Mesendoderm (in vitro differentiated cells): ENCODE measurements at regions not wholly inside any gene's neighbourhood (a gene's known extent, or its start where the extent isn't known, plus 50 kb on each side); places are given as distances from the start of the nearest gene placed in this dataset.

Experiments used
- DNase-seq: peaks from one replicate; pipeline ENCODE4 v3.0.0; 2013
- H2AK5ac ChIP-seq: 2 replicates; pipeline ENCODE4 v1.6.1; 2013; ENCODE audit warnings: low read length, inconsistent platforms
- H2BK120ac ChIP-seq: 2 replicates; pipeline ENCODE4 v1.6.1; 2013; ENCODE audit warnings: low read depth, mild to moderate bottlenecking, low read length, moderate library complexity, mixed read lengths
- H2BK15ac ChIP-seq: replicated peaks from 2 replicates; pipeline ENCODE4 v1.6.1; 2013; ENCODE audit warnings: low read depth, mild to moderate bottlenecking, moderate library complexity
- H2BK5ac ChIP-seq: 2 replicates; pipeline ENCODE4 v1.6.1; 2013; ENCODE audit warnings: low read length, inconsistent platforms
- H3K18ac ChIP-seq: 2 replicates; pipeline ENCODE4 v1.6.1; 2013; ENCODE audit warnings: mild to moderate bottlenecking, low read length, mixed read lengths
- H3K23ac ChIP-seq: one replicate; pipeline ENCODE4 v1.6.1; 2013; ENCODE audit warnings: low read length
- H3K27ac ChIP-seq: 2 replicates; pipeline ENCODE4 v1.5.1; 2013; ENCODE audit warnings: low read depth, mild to moderate bottlenecking, inconsistent platforms, low read length, moderate library complexity
- H3K27me3 ChIP-seq: 2 replicates; pipeline ENCODE4 v1.6.1; 2013; ENCODE audit warnings: low read length, control low read depth, mild to moderate bottlenecking, inconsistent platforms; ENCODE audit not compliant: insufficient read depth, poor library complexity
- H3K36me3 ChIP-seq: 2 replicates; pipeline ENCODE4 v1.6.1; 2013; ENCODE audit warnings: low read length, inconsistent platforms; ENCODE audit not compliant: control insufficient read depth, insufficient read depth
- H3K4ac ChIP-seq: one replicate; pipeline ENCODE4 v1.6.1; 2013; ENCODE audit warnings: low read depth, mild to moderate bottlenecking, low read length, moderate library complexity
- H3K4me1 ChIP-seq: 2 replicates; pipeline ENCODE4 v1.6.1; 2013; ENCODE audit warnings: low read depth, low read length, inconsistent platforms; ENCODE audit not compliant: control insufficient read depth
- H3K4me2 ChIP-seq: 2 replicates; pipeline ENCODE4 v1.6.1; 2013; ENCODE audit warnings: low read length
- H3K4me3 ChIP-seq: 2 replicates; pipeline ENCODE4 v1.5.1; 2013; ENCODE audit warnings: mild to moderate bottlenecking, low read length
- H3K56ac ChIP-seq: one replicate; pipeline ENCODE4 v1.6.1; 2013; ENCODE audit warnings: low read length
- H3K79me1 ChIP-seq: 2 replicates; pipeline ENCODE4 v1.6.1; 2013; ENCODE audit warnings: low read length, inconsistent platforms
- H3K79me2 ChIP-seq: 2 replicates; pipeline ENCODE4 v1.6.1; 2013; ENCODE audit warnings: mild to moderate bottlenecking, low read length; ENCODE audit not compliant: control insufficient read depth, insufficient read depth
- H3K9ac ChIP-seq: 2 replicates; pipeline ENCODE4 v1.6.1; 2013; ENCODE audit warnings: low read length, inconsistent platforms
- H4K5ac ChIP-seq: one replicate; pipeline ENCODE4 v1.6.1; 2013; ENCODE audit warnings: low read length
- H4K8ac ChIP-seq: one replicate; pipeline ENCODE4 v1.6.1; 2013; ENCODE audit warnings: low read depth, mild to moderate bottlenecking, control low read depth, low read length, moderate library complexity
- WGBS: extraction: QIAGEN DNeasy Blood & Tissue Kit; methylation state at CpG from one replicate; pipeline ENCODE4 v1.1.7; 2013; ENCODE audit warnings: low lambda C conversion rate, missing lambda C conversion rate; ENCODE audit not compliant: insufficient coverage; ENCODE audit errors: extremely low coverage; 5-methylcytosine and 5-hydroxymethylcytosine counted together

DNA sequence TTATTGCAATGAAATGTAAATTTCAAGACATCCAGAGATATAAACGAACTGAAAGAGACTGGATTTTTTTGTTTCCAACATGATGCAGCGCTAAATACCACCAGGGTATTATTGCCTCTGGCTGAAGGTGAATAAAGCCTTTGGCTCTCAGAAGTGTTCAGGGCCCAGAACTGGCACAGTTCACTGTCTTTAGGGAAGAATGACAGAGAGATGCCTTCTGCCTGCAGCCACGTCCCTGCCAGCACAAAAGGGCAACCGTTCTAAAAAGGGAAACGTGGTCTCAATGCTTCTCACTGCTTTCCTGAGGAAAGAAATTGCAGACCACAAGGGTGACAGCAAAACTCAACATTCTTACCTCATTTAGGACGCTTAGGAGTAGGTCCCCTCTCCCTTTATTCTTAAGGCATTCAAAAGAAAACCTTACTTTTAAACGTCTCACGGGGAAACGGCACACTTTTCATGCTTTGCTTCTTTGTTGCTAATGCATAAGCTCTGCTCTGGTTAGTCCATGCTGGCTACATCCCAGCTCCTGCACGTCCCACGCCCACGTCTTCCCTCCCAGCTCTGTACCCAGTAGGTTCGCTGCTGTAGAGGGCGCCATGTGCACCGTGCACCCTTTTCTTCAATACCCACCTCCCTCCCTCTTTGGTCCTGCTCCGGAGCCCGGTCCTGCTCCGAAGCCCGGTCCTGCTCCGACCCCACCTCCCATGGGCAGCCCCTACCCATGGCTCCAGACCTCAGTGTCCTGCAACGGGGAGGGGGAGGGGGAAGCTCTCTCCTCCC lies 171.0 kb downstream of the HRH4 start:
- WGBS: no CpG with 5 or more reads among the region's 21 CpGs
- H2BK120ac ChIP-seq: no peak overlapping the region

DNA sequence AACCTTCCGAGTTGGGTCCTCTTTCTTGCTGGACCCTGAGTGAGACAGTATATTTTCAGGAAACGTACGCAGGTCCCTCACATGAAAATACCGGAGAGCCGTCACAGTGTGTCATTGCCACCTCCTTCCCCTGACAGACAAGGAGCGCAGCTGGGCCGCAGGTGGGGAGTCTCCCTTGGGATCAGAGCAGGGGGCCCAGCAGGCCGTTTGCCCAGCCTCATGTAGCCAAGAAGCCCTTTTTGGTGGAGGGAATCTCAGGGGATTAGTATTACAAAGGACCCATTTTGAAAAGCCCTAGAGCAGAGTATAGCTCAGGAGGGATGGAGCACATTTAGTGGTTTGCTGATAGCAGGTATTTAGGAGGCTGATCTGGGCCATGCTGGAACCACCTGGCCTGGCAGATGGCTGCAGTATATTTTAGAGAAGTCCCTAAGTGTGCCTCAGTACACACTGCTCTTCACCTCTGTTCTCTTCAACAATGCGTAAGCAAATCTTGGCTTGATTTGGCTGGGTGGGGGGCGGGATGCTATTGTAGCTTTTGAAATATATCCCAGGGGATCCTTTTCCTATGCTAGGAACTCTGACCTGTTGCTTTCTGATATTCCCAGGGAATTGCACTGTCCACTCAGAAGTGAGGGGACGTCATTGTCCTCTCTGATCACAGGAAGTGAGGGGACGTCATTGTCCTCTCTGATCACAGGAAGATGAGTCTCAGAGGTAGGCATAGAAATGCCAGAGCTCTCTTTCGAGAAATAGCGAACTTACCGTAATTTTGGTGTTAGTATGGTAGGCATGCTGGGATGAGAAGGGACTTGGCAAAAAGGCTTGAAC lies 171.9 kb downstream of the HRH4 start:
- Histone ChIP-seq H3K27me3 (no peaks in the 10 kb centered on the region), H3K4me1 (no peaks in the 10 kb centered on the region), H3K18ac (no peak overlapping the region), H2BK120ac (no peak overlapping the region), H4K5ac (no peak overlapping the region), H3K23ac (no peak overlapping the region), H3K79me2 (no peaks in the 10 kb centered on the region), H3K36me3 (no peaks in the 10 kb centered on the region), H4K8ac (no peak overlapping the region), H3K4me3 (no peak overlapping the region), H3K27ac (no peak overlapping the region), H3K4me2 (peak overlapping the region; percentile 12), H3K56ac (no peak overlapping the region), H3K4ac (no peak overlapping the region), H3K79me1 (no peaks in the 10 kb centered on the region), H2BK5ac (no peak overlapping the region), H2BK15ac (no peak overlapping the region), H3K9ac (no peak overlapping the region), H2AK5ac (no peak overlapping the region)
- no peak for DNase-seq
- WGBS: no CpG with 5 or more reads among the region's 15 CpGs

More for the DNA sequence above, 171.0 kb downstream of the HRH4 start:
- H3K27me3 ChIP-seq: no peaks in the 10 kb centered on the region
- H4K8ac ChIP-seq: no peak overlapping the region
- no peak overlapping the region for H2AK5ac ChIP-seq
- H3K9ac ChIP-seq: peak overlapping the region; percentile 1
- H3K18ac ChIP-seq: no peak overlapping the region
- H2BK15ac ChIP-seq: no peak overlapping the region
- no peaks in the 10 kb centered on the region for H3K79me2 ChIP-seq
- no peak overlapping the region for H3K56ac ChIP-seq
- H3K4ac ChIP-seq: no peak overlapping the region
- H3K27ac ChIP-seq: no peak overlapping the region
- peak; percentile 29 for DNase-seq
- H3K79me1 ChIP-seq: no peaks in the 10 kb centered on the region
- no peaks in the 10 kb centered on the region for H3K4me1 ChIP-seq
- peak overlapping the region; percentile 12 for H3K4me2 ChIP-seq
- H3K23ac ChIP-seq: no peak overlapping the region
- H3K4me3 ChIP-seq: no peak overlapping the region
- H3K36me3 ChIP-seq: no peaks in the 10 kb centered on the region
- no peak overlapping the region for H2BK5ac ChIP-seq
- H4K5ac ChIP-seq: no peak overlapping the region

DNA sequence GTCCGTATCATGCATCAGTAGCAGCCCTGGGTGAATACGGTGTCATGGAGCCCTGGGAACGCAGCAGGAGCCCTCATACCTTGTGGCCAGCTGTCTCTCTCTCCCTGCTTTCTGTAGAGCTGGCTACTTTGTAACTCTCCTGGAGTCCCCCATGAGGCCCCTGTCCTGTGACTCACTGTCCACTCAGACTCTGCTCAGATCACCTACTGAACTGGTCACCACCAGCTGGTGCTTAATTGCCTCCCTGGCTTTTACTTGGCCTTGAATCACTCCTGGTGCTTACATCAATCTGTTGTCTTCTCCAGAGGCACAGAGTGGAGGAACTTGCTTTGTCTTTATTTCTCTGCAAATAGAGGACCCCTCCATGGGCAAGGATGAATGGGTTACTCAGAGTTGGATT lies 172.7 kb downstream of the HRH4 start:
- no peak overlapping the region for H4K5ac ChIP-seq
- H3K4me3 ChIP-seq: no peak overlapping the region
- DNase-seq: no peak
- H3K27me3 ChIP-seq: no peaks in the 10 kb centered on the region
- H3K56ac ChIP-seq: no peak overlapping the region
- no peak overlapping the region for H3K9ac ChIP-seq
- no peak overlapping the region for H2BK15ac ChIP-seq
- H3K79me2 ChIP-seq: no peaks in the 10 kb centered on the region
- no peaks in the 10 kb centered on the region for H3K4me1 ChIP-seq
- H3K36me3 ChIP-seq: no peaks in the 10 kb centered on the region
- WGBS: no CpG with 5 or more reads among the region's 3 CpGs
- no peaks in the 10 kb centered on the region for H3K79me1 ChIP-seq
- no peak overlapping the region for H2BK5ac ChIP-seq
- no peak overlapping the region for H4K8ac ChIP-seq
- H3K4me2 ChIP-seq: no peak overlapping the region
- no peak overlapping the region for H3K18ac ChIP-seq
- no peak overlapping the region for H3K27ac ChIP-seq
- H3K23ac ChIP-seq: no peak overlapping the region
- no peak overlapping the region for H3K4ac ChIP-seq
- H2BK120ac ChIP-seq: no peak overlapping the region
- H2AK5ac ChIP-seq: no peak overlapping the region

- Histone ChIP-seq H3K18ac (no peak overlapping the region), H3K9ac (no peak overlapping the region), H2BK120ac (no peak overlapping the region), H4K8ac (no peak overlapping the region), H3K4me3 (no peak overlapping the region), H2BK15ac (no peak overlapping the region), H3K27me3 (no peaks in the 10 kb centered on the region), H3K36me3 (no peaks in the 10 kb centered on the region), H4K5ac (no peak overlapping the region), H3K56ac (no peak overlapping the region), H2BK5ac (no peak overlapping the region), H3K4me1 (no peaks in the 10 kb centered on the region), H3K79me2 (no peaks in the 10 kb centered on the region), H3K79me1 (no peaks in the 10 kb centered on the region), H3K4ac (no peak overlapping the region), H3K23ac (no peak overlapping the region), H3K4me2 (no peak overlapping the region), H2AK5ac (no peak overlapping the region), H3K27ac (no peak overlapping the region)
- no peak for DNase-seq
- no CpG with 5 or more reads among the region's 4 CpGs for WGBS
These were observed 189.1 kb downstream of the HRH4 start for GRCh38 chr18:24649571-24649970.

- Histone ChIP-seq H3K27ac (no peak overlapping the region), H3K23ac (no peak overlapping the region), H3K27me3 (no peaks in the 10 kb centered on the region), H3K4ac (no peak overlapping the region), H3K79me2 (no peaks in the 10 kb centered on the region), H3K56ac (no peak overlapping the region), H2BK15ac (no peak overlapping the region), H3K18ac (no peak overlapping the region), H4K8ac (no peak overlapping the region), H3K36me3 (no peaks in the 10 kb centered on the region), H2BK120ac (no peak overlapping the region), H3K9ac (no peak overlapping the region), H2AK5ac (no peak overlapping the region), H3K79me1 (no peaks in the 10 kb centered on the region), H3K4me1 (no peaks in the 10 kb centered on the region), H2BK5ac (no peak overlapping the region), H3K4me3 (no peak overlapping the region), H4K5ac (no peak overlapping the region), H3K4me2 (no peak overlapping the region)
- WGBS: no CpG with 5 or more reads among the region's 2 CpGs
- peak; percentile 10 for DNase-seq
These were observed 191.0 kb downstream of the HRH4 start for GRCh38 chr18:24651434-24651833.
